A673 (cell line): ENCODE measurements at regions not wholly inside any gene's neighbourhood (a gene's known extent, or its start where the extent isn't known, plus 50 kb on each side); places are given as distances from the start of the nearest gene placed in this dataset.

ENCODE experiments used
- BruUV-seq: library from RNA; stranded (reverse); fragments of 400-500 nt; replicated peaks from 2 replicates; lab custom pipeline; 2021; lab: Mats Ljungman, UMichigan
- CTCF ChIA-PET: fragments of 300-600 bp; sonication (Branson Sonifier 250); formaldehyde crosslinking; loops from one replicate; lab custom pipeline; 2022; ENCODE audit warnings: antibody characterized with exemption; lab: Charles Lee
- POLR2A ChIA-PET: fragments of 300-600 bp; sonication (Branson Sonifier 250); formaldehyde crosslinking; loops from one replicate; lab custom pipeline; 2022; ENCODE audit warnings: antibody characterized with exemption; ENCODE audit not compliant: low non-redundant PET; lab: Charles Lee
- DNase-seq: peaks from one replicate; pipeline ENCODE4 v3.0.0-alpha.2; 2015; ENCODE audit warnings: low spot score
- H3K27ac ChIP-seq: fragments of 200-600 bp; sonication (generic); 2 replicates; pipeline ENCODE4 v1.5.1; 2016; ENCODE audit warnings: mixed run types, low read depth, mild to moderate bottlenecking, mixed read lengths, antibody characterized with exemption, low read length; ENCODE audit not compliant: poor library complexity, severe bottlenecking
- H3K27me3 ChIP-seq: fragments of 200-600 bp; sonication (generic); replicated peaks from 2 replicates; pipeline ENCODE4 v1.6.1; 2017; ENCODE audit warnings: mixed run types, low read depth, mild to moderate bottlenecking, mixed read lengths, antibody characterized with exemption, low read length; ENCODE audit not compliant: insufficient read depth, poor library complexity
- H3K36me3 ChIP-seq: fragments of 200-600 bp; sonication (generic); 2 replicates; pipeline ENCODE4 v1.6.1; 2016; ENCODE audit warnings: mixed run types, mild to moderate bottlenecking, mixed read lengths, antibody characterized with exemption, low read length; ENCODE audit not compliant: insufficient read depth, poor library complexity, severe bottlenecking
- H3K4me1 ChIP-seq: fragments of 200-600 bp; sonication (generic); 2 replicates; pipeline ENCODE4 v1.6.1; 2017; ENCODE audit warnings: mixed run types, mild to moderate bottlenecking, mixed read lengths, antibody characterized with exemption, low read length; ENCODE audit not compliant: insufficient read depth, poor library complexity, severe bottlenecking
- H3K4me3 ChIP-seq: fragments of 200-600 bp; sonication (generic); 2 replicates; pipeline ENCODE4 v1.5.1; 2016; ENCODE audit warnings: low read depth, mixed run types, mild to moderate bottlenecking, mixed read lengths, low read length; ENCODE audit not compliant: poor library complexity, severe bottlenecking
- H3K9me3 ChIP-seq: fragments of 200-600 bp; sonication (generic); 2 replicates; pipeline ENCODE4 v1.6.1; 2016; ENCODE audit warnings: mixed run types, low read depth, mild to moderate bottlenecking, mixed read lengths, antibody characterized with exemption, low read length; ENCODE audit not compliant: poor library complexity, severe bottlenecking
- CTCF ChIP-seq: fragments of 300-800, 200-600 bp; sonication (generic); conservative IDR thresholded peaks from 2 replicates; pipeline ENCODE4 v1.5.1; 2017; ENCODE audit warnings: low read depth, mild to moderate bottlenecking, antibody characterized with exemption, low read length, moderate library complexity, mixed read lengths
- EZH2 ChIP-seq: fragments of 200-600 bp; sonication (generic); IDR thresholded peaks from 2 replicates; pipeline ENCODE4 v1.6.1; 2017; ENCODE audit warnings: borderline replicate concordance, low read depth, mild to moderate bottlenecking, mixed read lengths, antibody characterized with exemption, low read length; ENCODE audit not compliant: poor library complexity, severe bottlenecking
- intact Hi-C: fragments of 100-400 bp; cut with micrococcal nuclease; formaldehyde crosslinking; loops from one replicate; pipeline ENCODE4 v1.10.0; 2022; ENCODE audit not compliant: unreplicated experiment

DNA sequence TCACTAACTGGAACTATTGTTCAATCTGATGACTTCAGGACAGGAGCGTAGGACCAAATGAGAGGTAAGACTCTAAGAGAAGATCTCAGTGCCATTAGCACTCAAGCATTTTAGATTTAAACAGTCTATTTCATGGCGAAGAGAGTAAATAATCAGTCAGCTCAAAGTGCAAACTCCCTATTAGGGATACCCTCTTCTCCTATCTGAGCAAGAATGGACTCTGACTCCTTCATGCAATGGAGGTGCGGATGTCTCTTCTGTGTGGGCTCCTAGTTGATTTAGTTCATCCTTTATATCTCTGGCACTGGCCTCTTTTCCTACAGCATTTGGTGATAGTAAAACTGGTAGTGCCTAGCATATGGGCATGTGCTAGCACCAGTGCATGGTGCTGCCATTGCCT, 144.6 kb downstream of the SMC2 start:
- Histone ChIP-seq H3K27me3 (no peaks in the 10 kb centered on the region), H3K27ac (no peak overlapping the region), H3K4me1 (no peaks in the 10 kb centered on the region), H3K9me3 (no peaks in the 10 kb centered on the region), H3K36me3 (no peaks in the 10 kb centered on the region), H3K4me3 (no peak overlapping the region)
- ChIA-PET POLR2A (no interaction called here), CTCF (no interaction called here)
- TF ChIP-seq CTCF: no peak
- no peak for TF ChIP-seq EZH2
- intact Hi-C loops: no loop called here
- no TSS peak for BruUV-seq
- no peak for DNase-seq

DNA sequence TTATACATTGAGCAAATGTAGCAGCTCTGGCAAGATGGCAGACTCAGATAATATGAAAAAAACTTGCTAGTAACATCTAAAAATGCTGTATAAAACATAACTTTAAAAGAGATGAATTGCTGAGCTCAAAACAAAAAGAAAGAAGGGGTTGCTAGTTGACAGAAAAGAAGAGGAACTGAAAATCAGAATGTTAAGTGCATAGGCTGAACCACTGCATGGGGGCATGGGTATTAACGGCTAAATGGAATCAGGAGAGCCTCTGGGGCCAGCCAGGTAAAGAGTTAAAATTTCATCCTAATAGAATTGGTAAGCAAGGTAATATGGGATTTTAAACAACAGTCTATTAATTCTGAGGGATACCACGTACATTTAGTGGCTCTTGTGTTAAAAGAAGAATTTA, 146.8 kb downstream of the SMC2 start:
- ChIA-PET POLR2A (interaction anchor here (0.7 kb wide), 1 partner anchor 147 kb away, joined by 3 read pairs; no protein-coding TSS in a partner anchor), CTCF (no interaction called here)
- no peak for DNase-seq
- intact Hi-C loops: no loop called here
- no peak overlapping the region for H3K4me3 ChIP-seq
- TF ChIP-seq EZH2 (no peak), CTCF (no peak)
- H3K27ac ChIP-seq: no peak overlapping the region
- H3K27me3 ChIP-seq: no peaks in the 10 kb centered on the region
- H3K9me3 ChIP-seq: no peaks in the 10 kb centered on the region
- no peaks in the 10 kb centered on the region for H3K36me3 ChIP-seq
- BruUV-seq: no TSS peak
- H3K4me1 ChIP-seq: no peaks in the 10 kb centered on the region

- H3K27me3 ChIP-seq: no peaks in the 10 kb centered on the region
- TF ChIP-seq CTCF: no peak
- TF ChIP-seq EZH2: no peak
- H3K36me3 ChIP-seq: no peaks in the 10 kb centered on the region
- no peak overlapping the region for H3K4me3 ChIP-seq
- H3K4me1 ChIP-seq: no peaks in the 10 kb centered on the region
- ChIA-PET POLR2A (no interaction called here), CTCF (no interaction called here)
- no peak overlapping the region for H3K27ac ChIP-seq
- no TSS peak for BruUV-seq
- no peaks in the 10 kb centered on the region for H3K9me3 ChIP-seq
- intact Hi-C loops: loop anchor here (5.0 kb wide), 1 partner anchor 136 kb away; no protein-coding TSS in a partner anchor
- no peak for DNase-seq
Measured at GRCh38 chr9:104245925-104246324, 151.8 kb downstream of the SMC2 start.
